DMS79 (cell line): ENCODE measurements at regions not wholly inside any gene's neighbourhood (a gene's known extent, or its start where the extent isn't known, plus 50 kb on each side); places are given as distances from the start of the nearest gene placed in this dataset.

ENCODE experiments used
- DNase-seq: peaks from one replicate; lab custom pipeline; 2025; lab: John Stamatoyannopoulos, UW

DNA sequence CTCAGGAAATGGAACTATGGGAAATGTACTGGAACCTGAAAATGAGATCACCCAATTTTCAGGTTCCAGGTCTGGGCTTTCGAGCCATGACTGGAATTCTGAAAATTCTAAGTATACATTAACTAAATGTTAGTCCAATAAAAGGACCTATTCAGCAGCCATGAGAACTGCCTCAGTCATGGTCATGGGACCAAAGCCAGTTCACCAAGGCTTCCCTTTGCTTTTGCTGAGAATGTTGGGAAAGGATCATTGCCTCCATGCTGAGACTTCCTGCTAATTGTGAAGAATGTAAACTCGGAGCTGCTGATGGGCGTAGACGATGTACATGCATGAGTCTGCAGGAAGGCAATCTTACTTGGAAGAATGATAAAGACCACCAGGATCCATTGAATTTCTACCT is 624.4 kb upstream of the SOX11 start:
- no peak for DNase-seq

DNA sequence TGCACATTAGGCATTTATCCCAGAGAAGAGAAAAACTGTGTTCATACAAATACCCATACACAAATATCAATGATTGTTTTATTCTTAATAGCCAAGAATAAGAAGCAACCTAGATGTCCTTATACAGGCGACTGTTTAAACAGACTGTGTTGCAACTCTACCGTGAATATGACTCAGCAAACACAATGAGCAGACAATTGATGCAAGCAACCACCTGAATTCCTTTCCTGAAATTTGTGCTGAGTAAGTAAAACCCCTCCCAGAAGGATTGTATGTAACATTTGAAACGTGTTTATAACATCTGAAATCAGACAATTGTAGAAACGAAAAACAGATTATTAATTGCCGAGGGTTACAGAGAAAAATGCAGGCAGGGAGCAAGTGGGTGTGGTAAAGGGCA is 621.9 kb upstream of the SOX11 start:
- DNase-seq, result peak; percentile 16

DNA sequence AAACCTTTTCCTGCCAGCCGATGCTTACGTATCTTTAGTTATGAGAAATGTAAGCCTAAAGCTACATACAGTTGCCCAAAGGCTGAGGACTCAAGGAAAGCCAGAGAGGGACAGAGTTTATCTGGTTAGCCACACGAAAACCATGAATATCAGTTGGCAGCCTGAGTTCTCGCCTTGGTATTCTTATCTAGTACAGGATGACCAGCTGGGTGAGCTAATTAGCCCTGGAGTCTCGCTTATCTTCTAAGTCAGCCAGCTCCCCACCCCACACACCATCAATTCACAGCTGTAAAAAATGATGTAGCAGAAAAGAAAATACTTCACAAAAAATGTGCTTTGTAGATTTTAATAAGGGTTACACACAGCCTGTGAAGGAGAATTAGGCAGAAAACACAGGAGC is 617.5 kb upstream of the SOX11 start:
- DNase-seq, result no peak

DNA sequence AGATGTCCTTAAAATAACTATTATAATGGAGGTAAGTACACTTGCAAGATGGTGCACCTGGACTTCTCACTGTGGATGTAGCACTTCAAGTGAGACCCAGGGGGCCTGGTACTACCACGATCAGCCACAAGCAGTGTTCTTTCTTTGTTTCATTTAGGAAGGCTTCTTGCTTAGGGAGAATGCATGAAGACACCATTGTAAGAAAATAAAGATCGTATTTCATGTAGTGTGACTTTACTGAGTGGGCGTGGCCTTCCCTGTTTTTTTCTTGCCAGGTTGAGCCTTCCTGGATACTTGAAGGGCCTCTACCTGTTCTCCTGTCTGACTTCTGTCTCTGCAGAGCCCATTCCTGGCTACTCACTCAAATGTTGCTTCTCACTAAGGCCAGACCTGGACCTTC is 615.6 kb upstream of the SOX11 start:
- DNase-seq, result no peak

DNA sequence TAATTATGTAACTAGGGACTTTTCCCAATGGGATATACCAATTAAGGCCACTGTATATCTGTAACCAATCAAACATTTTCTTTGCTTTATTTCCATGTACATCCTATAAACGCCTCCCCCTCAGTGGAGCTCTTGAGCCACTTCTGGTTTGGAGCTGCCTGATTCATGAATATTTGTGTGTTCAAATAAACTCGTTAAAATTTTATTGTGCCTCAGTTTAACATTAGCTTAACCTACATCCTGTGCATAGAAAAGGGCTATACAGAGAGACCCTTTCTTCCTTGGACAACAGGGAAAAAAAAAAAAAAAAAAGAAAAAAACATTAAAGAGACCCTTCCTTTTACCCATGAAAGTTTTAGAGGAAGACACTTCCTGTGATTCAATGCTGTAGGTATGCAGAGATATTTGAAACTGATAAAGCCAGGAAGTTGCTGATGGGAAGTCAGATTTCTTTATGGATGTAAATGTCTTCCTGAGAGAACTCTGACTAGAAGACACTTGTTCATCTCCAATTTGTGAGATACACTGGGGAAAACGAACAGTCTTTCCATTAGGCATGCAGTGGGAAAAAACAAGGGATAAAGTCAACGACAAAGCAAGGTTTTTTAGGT is 614.6 kb upstream of the SOX11 start:
- DNase-seq, result no peak

DNA sequence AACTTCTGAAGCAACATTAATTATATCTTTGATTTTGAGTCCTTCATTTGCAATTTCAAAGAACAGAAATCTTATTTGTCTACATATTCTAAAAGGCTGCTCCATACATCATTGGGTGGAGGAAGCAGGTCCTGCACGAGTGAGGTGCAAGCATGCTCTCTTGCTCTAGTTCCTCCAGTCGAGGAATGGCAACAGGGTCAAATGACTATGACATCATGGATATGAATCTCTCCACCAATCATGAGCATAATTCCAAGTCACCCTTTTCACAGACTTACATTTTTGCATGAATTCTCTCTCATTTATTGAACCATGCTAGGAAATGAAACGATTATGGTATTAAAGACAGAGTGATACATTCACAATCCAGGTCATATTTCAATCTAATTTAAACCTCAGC is 608.8 kb upstream of the SOX11 start:
- DNase-seq, result no peak

DNA sequence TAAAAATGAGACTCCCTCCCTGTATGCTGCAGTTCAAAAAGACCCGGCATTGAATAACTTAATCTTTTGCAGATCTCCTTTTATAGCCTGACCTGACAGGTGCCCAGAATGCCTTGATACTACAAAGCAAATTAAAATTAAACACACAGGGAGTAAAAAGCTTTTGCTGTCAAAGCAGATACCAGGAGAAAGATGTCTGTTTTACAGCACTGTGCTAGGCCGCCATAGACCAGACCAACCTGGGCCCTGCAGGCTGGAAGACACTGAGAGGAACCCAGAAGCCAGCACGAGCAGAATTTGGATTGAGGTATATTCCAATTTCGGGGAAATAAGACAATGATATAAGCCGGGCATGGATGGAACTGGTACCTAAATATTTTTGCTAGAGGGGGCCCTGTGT is 602.8 kb upstream of the SOX11 start:
- no peak for DNase-seq

DNA sequence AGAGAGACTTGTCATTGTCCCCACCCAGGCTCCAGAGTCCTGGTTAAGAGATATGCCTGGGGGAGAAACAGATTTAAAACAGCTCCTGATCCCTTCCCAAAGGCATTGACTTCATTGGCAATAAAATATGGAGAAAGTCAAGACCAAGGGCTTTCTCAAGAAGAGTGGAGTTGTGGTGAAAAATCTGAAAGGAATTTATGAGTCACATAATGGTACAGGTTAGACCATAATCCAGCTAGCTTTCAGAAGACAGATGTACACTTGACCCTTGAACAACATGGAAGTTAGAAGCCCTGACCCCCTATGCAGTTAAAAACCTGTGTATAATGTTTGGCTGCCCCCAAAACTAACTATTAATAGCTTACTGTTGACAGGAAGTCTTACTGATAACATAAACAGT is 599.1 kb upstream of the SOX11 start:
- no peak for DNase-seq

DNA sequence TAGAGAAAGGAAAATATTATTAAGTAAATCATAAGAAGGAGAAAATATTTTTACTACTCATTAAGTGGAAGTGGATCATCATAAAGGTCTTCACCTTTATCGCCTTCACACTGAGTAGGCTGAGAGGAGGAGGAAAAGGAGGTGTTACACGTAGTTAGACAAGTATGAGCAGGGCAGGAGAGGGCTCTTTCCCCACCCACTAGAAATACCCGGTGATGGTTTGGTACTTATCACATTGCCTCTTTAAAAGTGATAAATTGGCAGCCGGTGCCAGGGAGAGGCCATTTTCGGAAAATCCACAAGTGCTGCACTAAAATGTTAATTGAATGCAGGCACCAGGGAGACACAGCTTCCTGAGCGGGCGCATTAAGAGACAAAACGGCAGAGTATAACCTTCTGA is 598.7 kb upstream of the SOX11 start:
- no peak for DNase-seq

DNA sequence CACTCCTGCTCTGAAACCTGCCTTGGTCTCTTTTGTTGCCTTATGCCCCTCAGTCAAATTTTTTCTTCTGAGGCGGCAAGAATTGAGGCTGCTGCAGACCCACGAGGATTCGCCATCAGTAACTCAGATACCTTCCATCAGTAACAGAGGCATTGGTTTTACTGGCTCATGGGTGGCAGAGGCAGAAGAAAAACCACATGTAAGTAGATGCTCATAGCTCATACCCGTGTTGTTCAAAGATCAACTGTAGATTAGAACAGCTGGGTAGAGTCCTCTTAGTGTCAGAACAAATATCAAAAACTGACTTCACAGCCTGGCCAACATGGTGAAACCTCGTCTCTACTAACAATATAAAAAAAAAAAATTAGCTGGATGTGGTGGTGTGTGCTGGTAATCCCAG is 598.0 kb upstream of the SOX11 start:
- no peak for DNase-seq

DNA sequence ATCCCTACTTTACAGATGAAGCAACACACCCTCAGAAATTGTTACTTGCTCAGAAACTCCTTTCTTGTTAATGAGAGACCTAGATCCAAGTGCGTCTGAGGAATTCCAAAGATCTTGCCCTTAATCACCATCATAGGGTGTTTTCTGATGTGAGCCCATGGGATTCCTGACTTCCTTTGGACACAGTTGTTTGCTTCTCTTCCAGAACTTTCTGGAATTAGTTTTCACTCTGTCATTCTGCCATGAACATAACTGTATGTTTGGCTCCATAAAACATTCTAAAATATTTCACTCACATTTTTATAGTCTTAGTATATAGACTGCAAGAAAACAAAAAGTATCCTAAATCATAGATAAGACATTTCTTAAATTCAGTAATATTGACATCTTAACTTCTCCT is 593.9 kb upstream of the SOX11 start:
- DNase-seq, result no peak

DNA sequence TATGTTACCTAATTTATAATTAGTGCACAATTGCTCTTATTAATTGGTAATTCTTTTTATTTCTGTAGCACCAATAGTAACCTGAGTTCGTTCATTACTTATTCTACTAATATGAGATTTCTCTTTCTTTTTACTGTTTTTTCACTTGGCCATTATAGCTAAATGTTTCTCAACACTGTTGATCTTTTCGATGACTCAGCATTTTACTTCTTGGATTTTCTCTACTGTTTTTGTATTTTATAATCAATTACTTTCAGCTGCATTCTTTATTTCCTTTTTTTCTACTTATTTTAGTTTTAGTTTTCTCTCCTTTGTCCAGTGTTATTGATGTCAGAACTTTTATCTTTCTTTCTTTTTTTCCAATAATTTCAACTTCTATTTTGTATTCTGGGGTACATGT is 589.4 kb upstream of the SOX11 start:
- DNase-seq, result no peak

DNA sequence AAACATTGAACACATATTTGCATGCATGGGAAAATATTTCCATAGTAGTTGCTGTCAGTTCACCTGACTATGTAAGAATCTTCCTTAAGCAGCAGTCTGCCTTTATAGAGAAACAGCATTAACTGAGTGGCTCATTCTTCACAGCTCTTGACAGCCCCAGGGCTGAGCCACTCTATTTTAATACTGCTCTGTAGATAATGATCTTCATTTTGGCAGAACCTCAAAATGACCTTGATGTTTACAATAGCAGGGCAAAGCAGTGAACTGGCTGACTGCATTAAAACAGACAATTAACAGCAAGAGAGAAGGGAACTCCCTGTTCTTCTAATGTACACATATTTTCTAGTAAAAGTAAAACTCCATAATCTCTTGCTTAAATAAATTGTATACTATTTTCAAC is 580.6 kb upstream of the SOX11 start:
- DNase-seq, result peak; percentile 54

DNA sequence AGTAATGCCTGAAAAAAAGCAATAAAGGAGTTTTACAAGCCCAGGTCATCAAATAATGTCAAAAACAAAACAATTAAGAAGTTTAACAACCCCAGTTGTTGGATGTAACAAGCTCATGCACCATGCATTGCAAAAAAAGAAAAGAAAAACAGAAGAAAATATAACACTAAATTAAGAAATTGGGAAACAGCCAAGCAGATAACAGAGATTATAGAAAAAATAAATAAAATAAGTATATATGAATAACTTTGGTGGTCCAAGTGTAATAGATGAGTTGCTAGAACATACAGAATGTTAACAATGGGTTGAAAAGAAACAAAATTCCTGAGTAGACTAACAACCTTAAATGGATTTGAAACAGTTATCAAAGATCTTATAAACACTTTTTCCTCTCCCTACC is 573.1 kb upstream of the SOX11 start:
- no peak for DNase-seq

DNA sequence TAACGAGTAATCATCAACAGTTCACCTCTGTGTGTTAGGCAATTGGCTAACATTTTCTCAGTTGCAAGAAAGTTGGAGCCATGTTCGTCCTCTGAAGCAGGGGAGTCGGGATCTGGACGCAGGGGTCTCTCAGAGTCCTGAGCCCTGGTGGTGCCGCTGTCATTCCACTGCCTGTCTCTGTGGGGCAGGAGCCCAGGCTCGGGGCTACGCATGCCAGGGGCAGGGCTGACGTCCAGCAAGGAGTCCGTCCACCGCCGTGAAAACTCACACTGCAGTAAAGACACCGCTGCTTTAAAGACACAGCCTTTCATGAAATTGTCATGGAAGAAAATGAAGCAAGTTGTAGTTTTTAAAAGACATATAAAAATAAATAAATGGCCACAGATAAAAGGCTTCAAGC is 571.1 kb upstream of the SOX11 start:
- no peak for DNase-seq

DNA sequence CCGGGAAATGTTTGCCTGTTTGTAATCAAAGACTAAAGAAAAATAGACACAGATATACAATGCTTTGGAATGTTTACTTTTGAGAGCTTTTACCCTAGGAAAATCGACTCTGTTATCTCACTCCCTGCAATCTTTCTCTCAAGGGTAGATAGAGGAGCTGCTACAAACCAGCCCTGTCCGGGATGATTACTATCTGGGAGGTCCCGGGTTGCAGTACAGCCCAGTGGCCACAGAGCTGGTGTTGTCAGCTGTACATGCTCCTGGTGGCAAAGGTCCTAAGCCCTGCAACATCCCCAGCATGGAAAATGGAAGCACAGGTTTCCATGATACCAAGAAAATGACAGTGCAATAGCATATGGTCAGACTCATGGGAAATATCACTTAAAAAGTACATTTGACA is 570.5 kb upstream of the SOX11 start:
- no peak for DNase-seq

DNA sequence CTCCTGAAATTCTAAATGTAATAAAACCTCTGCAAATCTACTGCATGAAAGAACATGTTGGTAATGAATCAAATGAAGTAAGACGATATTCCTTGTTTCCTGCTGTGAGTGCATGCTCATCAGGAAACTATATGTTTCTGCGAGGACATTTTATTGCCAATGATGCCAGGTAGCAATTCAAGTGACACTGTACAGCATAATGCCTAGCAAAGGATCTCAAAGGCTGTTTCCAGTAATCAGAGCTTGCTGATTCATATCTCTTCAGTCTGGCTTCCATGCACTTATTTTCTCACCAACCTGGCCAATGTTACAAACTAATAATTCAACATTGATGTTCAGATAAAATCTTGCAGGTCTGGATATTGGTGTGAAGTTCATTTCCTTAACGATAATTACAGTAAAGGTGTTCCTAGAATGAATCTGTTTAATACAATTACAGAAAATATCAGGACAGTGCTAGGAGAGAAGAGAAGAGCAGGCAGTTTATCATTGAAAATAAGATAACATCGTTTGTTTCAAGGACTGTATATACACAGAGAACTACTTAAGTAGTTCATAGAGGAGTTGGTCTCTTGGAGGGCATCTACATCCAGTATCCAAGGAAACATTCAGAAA is 568.5 kb upstream of the SOX11 start:
- DNase-seq, result no peak

DNA sequence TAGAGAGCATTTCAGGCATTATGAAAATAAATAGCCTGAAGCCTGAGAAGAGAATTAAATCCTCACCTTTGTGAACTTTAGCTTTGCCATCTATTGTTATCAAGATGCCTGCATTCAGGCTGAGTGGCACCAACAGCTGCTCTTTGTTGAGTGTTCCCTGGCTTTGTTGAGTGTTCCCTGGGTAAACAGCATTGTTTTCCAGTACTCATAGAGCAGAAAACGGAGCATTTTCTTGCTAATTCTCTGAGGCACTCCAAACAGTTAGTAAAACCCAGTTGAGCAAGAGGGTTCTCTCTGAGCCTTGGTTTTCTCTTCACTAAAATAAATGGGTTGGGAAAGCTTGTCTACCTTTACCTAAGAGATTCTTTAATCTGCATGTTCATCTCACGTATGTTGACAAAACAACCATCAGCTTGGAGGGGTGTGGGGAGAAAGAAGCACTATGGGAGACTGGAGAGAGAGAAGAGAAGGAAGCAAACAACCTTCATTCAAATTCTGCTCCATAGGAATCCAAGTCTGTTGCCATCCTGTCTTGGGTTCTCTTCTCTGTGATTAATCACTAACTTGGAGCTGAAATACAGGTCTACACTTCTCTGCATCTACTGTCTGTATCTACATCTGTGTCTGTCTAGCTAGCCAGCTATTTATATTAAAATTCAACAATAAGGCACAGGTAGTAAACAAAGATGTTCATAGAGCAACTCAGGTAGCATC is 567.0 kb upstream of the SOX11 start:
- DNase-seq, result peak; percentile 84

DNA sequence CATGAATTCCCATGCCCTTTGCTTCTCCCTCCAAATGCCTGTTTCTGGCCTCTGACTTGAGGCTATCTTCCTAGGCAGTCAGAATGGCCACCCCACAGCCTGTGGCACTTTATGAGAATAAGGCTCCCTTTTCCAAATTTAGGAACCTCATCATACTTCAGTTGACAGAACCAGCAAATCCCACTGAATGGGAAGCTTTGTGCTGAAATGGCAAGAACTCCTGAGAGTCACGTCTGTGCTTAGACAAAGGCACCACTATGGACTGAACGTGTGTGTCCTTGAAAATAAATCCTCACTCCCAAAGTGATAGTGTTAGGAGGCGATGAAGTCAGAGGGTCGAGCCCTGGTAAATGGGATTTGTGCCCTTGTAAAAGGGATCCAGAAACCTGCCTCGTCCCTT is 559.9 kb upstream of the SOX11 start:
- no peak for DNase-seq

DNA sequence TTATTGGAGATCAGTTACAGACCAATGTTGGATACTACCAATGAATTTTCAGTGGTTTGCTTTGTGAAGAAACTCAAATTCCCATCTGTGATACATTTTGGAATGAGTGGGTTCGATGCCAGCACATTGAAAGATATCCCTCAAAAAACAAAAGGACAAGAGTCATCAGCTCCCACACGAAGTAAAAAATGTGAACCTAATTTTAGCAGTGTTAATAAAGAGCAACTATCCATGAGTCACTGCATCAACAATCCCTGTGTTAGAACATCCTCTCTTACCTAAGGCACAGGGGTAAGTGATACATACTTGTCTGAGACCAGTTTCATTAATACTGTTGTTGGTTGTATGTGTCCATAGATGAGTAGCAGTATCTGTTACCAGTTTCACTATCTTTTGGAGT is 551.8 kb upstream of the SOX11 start:
- no peak for DNase-seq

DNA sequence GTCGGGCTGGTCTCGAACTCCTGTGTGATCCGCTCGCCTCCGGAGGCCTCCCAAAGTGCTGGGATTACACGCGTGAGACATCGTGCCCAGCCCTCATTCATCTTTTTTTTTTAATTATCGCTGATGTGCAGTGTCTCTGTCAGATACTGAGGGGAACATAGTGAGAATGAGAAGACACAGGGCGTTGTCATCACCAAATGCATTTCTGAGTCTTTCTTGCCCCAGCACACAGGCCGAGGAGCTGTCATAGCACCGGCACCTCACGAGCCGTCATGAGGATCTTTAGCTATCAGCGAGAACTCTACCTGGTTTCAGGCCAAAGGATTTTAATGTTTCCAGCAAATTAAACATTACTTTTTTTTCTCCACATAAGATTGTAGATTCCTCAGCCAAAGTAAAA is 548.0 kb upstream of the SOX11 start:
- DNase-seq, result no peak

DNA sequence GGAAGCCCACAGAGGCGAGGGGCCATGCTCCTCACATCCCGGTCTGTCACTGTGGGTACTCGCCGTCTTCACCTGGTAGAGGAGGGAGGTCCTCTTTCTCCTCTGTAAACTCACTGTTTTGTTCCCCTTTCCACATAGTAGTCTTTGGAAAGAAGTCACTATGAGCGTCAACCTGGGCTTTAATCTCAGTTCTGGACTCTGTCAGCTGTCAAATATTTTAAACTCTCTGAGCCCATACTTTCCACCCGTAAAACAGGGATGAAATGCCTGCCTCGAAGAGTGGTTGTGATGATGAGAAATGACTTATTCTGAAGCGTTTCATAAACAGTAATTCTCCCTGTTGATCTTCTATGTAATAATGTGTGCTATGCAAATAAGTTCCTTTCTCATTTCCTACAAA is 547.1 kb upstream of the SOX11 start:
- no peak for DNase-seq

DNA sequence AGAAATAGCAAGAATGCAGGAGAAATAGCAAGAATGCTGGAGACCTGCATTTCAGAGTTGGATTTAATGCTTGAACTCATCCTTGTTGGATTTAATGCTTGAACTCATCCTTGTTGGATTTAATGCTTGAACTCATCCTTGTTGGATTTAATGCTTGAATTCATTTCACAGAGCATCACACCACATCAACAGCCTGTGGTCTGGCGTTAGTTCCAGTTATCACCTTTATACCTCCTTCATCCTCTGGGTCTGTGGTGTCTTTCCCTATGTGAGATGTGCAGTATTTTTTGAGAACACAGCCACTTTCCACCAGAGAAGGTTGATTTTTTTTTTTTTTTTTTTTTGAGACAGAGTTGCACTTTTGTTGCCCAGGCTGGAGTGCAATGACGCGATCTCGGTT is 546.4 kb upstream of the SOX11 start:
- no peak for DNase-seq
